GM12875 (cell line): ENCODE measurements at regions not wholly inside any gene's neighbourhood (a gene's known extent, or its start where the extent isn't known, plus 50 kb on each side); places are given as distances from the start of the nearest gene placed in this dataset.

ENCODE experiments used
- H3K4me3 ChIP-seq: one replicate; pipeline ENCODE4 v1.5.1; 2011; ENCODE audit warnings: low read depth, low read length, control low read depth
- TF ChIP-seq, protein P1 (sequence below): IDR thresholded peaks from 2 replicates; pipeline ENCODE4 v1.5.1; 2011; ENCODE audit warnings: low read depth, mild to moderate bottlenecking, control low read depth, inconsistent platforms, low read length, moderate library complexity, borderline replicate concordance; ENCODE audit not compliant: insufficient read depth

DNA sequence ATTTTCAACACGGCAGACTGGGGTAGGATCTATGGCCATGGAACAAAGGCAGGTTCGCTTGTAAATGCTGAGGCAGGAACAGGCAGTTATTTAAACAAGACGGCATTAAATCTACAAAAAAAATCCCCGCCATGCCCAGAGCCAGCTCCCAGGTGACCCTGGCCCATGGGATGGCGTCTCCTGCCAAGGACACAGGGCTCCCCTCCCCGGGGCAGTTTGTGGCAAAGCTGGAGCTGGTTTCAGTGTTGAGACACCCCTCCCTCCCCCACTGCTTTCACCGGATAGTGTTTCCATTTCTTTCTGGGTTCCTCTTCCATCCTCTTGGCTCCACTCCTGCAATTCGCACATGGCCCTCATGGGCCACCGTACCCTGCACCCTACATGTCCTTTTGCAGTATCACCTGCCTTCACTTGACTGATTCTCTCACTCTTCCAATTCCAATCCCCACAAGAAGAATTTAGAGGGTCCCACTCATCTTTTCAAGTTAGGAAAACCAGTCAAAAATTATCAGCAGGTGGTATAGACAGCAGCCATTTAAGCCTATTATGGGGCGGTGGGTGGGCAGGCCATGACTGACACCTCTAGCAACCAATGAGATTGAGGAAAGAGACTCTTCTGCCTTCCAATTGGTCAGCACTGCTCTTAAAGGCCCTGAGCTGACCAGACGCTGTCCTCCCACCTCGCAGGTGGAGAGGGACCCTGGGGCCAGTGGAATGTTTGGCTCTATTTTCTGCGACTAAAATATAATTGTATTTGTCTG, 52.0 kb downstream of the OLIG1 start:
- H3K4me3 ChIP-seq: no peak overlapping the region
- TF ChIP-seq, protein P1, sequence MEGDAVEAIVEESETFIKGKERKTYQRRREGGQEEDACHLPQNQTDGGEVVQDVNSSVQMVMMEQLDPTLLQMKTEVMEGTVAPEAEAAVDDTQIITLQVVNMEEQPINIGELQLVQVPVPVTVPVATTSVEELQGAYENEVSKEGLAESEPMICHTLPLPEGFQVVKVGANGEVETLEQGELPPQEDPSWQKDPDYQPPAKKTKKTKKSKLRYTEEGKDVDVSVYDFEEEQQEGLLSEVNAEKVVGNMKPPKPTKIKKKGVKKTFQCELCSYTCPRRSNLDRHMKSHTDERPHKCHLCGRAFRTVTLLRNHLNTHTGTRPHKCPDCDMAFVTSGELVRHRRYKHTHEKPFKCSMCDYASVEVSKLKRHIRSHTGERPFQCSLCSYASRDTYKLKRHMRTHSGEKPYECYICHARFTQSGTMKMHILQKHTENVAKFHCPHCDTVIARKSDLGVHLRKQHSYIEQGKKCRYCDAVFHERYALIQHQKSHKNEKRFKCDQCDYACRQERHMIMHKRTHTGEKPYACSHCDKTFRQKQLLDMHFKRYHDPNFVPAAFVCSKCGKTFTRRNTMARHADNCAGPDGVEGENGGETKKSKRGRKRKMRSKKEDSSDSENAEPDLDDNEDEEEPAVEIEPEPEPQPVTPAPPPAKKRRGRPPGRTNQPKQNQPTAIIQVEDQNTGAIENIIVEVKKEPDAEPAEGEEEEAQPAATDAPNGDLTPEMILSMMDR: no peak

DNA sequence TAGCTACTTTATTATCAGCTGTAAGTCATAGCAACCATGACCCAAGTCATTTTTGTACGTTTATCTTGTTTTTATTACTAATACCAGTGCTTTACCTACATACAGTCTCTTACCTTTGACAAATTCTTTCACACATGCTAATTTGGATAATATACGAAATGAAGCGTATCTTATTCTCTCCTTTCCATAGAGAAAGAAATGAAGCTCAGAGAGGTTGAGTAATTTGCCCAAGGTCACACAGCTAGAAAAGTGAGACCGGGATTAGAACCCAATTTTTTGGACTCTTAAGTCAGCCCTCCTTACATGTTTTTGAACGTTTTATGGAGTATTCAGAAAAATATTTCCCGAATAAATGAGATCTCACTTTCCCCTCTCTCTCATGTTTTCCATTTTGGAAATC, 52.6 kb downstream of the OLIG1 start:
- no peak overlapping the region for H3K4me3 ChIP-seq
- TF ChIP-seq, protein P1: no peak

DNA sequence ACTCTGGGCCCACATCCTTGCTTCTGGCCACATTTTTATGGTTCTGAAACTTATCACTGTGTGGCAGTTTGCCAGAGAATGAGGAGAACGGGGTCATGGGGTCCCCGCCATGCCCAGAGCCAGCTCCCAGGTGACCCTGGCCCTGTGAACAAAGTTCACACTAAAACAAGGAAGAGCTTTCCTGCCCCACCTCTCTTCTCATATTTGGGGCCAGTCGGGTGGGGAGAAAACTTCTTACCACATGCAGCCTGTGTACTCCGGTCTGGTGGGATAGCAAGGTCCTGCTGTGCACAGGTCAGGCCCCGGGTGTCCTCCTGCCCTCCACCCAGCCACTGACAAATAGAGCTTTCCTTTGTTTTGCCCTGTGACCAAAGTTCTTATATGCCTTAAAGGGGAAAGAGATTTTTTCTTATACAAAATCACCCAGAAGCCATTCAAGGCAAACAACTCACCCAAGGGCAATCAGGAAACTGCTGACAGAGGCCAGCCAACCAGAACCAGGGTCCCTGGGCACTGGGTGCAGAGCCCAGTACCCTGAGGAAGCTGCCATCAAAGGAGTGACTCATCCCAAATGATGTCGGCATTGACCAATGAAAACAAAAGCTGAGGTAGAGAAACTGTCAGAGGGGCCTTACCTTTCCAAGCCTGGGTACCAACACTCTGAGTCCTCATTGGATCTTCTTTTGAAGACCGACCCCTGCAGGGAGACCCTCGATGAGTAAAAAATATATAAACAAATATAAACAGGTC, 53.6 kb downstream of the OLIG1 start:
- TF ChIP-seq, protein P1: no peak
- H3K4me3 ChIP-seq: no peak overlapping the region

DNA sequence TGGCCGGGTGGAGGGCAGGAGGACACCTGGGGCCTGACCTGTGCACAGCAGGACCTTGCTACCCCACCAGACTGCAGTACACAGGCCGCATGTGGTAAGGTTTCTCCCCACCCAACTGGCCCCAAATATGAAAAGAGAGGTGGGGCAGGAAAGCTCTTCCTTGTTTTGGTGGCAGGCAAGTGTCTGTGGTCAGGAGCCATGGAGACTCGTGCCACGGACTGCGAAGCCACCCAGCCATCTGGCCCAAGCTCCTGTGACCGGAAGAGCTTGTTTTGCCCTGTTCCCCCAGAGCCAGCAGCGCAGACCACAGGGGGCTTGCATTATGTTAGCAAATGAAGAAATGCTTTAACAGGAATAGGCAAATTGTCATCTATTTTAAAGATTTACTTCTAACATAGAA, 54.9 kb downstream of the OLIG1 start:
- TF ChIP-seq, protein P1: no peak
- no peak overlapping the region for H3K4me3 ChIP-seq

DNA sequence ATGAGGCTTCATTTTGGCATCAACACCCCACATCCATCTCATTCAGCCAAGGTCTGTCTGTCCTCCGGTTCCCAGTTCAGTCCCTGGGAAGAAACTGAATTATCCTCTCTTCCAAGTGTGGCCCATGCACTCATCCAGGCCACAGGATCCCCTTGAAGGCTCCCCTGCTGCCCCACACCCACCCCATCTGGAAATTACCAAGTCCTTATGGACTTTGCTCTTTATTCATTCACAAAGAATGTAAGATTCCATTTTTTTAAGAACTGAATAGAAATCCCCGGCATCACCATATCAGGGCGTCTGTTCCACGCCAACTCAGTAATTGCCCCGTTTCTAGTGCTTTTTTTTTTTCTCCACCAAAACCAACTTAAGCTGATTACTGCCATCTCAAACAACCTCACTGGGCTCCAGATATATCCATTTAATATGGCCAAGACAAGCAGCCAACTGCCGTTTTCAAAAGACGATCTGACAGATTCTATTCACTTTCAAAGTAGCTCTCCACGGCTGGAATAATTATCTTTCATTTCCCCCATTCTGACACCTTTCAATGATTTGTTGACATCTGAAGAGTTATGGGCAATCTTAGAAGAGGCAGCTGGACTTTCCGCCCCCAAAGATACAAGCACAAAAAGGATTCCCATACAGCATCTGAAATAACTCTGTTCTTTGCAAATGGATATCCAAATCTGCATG, 55.9 kb downstream of the OLIG1 start:
- no peak overlapping the region for H3K4me3 ChIP-seq
- TF ChIP-seq, protein P1: no peak

DNA sequence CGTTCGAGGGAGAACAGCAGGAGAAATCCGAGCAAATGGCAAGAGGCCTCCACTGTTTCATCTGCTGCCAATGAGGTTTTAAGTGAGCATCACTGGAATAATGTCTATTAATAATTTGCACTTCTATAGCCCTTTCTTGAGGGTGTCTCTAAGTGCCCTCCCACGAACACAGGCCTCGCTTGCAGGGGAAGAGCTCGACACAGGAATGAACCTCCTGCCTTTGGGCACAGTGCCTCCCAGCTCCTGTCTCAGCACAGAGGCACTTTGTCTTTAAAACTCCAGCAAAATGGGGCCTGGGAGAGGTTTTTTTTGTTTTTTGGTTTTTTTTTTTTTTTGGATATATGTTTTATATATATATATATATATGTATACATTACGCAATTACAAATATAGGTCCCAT, 56.6 kb downstream of the OLIG1 start:
- H3K4me3 ChIP-seq: no peak overlapping the region
- TF ChIP-seq, protein P1: no peak
